Stomach (tissue), 4 donors: ENCODE measurements at regions not wholly inside any gene's neighbourhood (a gene's known extent, or its start where the extent isn't known, plus 50 kb on each side); places are given as distances from the start of the nearest gene placed in this dataset.

ENCODE experiments used
- EP300 ChIP-seq: sonication (generic); formaldehyde crosslinking; IDR thresholded peaks from one replicate; pipeline ENCODE4 v1.6.1; 2017; ENCODE audit warnings: antibody characterized with exemption
- POLR2A ChIP-seq, 4 donors: fragments of 450-650 bp; IDR thresholded peaks; one replicate each; pipeline ENCODE4 v1.6.1; 2016; ENCODE audit warnings: antibody characterized with exemption in 4 of 4, control low read depth in 2 of 4, mild to moderate bottlenecking in 1 of 4, moderate library complexity in 1 of 4
- POLR2AphosphoS5 ChIP-seq, 3 donors: sonication (generic); formaldehyde crosslinking; IDR thresholded peaks; one replicate each; pipeline ENCODE4 v1.6.1; 2016; ENCODE audit warnings: antibody characterized with exemption in 3 of 3
- TF ChIP-seq, protein P1 (sequence below), 7 experiments: fragments of 450-650 bp in 4 of 7; fragments of 200-600 bp in 3 of 7; sonication (generic) in 3 of 7; IDR thresholded peaks; one replicate each; pipeline ENCODE4 v1.5.1; 2016 to 2019; ENCODE audit warnings: antibody characterized with exemption in 7 of 7, control low read depth in 2 of 7, mild to moderate bottlenecking in 1 of 7

DNA sequence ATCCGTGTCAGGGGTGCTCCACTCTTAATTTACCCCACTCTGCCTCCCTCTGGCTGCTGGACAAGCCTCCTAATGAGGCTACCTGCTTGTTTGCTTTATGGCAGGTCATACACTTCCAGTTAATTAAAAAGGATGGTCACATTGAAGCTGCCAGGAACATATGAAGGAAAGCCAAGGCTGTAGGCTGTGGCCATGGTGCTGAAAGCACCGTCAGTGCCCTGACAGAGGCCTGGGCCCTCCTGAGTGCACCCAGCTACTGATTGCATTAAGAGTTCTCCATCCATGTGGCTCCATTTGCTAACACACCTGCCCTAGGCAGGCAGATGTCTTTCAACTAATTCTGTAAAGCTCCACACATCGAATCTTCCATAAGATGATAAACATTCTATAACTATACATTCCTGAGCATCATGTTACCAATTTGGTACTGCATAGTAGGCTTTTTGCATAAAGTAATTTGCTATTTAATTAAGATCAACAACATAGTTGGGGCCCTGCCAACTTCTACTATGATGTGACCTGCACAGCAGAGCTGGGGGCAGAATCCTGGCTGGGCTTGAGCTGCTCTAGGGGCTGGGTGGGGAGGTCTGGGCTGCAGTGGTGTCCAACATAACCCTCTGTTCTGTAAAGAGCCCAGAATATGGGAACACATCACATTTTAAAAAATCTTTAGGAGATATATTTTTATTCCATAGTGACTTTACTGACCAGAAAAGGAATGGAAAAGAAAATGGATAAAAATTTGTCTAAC lies 224.8 kb downstream of the SIPA1L2 start:
- TF ChIP-seq EP300 (no peak), POLR2AphosphoS5 (IDR thresholded peaks at IDR 0.05) (no peak), POLR2A (IDR thresholded peaks at IDR 0.05) (no peak)
- TF ChIP-seq, protein P1, sequence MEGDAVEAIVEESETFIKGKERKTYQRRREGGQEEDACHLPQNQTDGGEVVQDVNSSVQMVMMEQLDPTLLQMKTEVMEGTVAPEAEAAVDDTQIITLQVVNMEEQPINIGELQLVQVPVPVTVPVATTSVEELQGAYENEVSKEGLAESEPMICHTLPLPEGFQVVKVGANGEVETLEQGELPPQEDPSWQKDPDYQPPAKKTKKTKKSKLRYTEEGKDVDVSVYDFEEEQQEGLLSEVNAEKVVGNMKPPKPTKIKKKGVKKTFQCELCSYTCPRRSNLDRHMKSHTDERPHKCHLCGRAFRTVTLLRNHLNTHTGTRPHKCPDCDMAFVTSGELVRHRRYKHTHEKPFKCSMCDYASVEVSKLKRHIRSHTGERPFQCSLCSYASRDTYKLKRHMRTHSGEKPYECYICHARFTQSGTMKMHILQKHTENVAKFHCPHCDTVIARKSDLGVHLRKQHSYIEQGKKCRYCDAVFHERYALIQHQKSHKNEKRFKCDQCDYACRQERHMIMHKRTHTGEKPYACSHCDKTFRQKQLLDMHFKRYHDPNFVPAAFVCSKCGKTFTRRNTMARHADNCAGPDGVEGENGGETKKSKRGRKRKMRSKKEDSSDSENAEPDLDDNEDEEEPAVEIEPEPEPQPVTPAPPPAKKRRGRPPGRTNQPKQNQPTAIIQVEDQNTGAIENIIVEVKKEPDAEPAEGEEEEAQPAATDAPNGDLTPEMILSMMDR (IDR thresholded peaks at IDR 0.05): no peak
